ENCODE measurements at regions not wholly inside any gene's neighbourhood (a gene's known extent, or its start where the extent isn't known, plus 50 kb on each side); places are given as distances from the start of the nearest gene placed in this dataset.

DNA sequence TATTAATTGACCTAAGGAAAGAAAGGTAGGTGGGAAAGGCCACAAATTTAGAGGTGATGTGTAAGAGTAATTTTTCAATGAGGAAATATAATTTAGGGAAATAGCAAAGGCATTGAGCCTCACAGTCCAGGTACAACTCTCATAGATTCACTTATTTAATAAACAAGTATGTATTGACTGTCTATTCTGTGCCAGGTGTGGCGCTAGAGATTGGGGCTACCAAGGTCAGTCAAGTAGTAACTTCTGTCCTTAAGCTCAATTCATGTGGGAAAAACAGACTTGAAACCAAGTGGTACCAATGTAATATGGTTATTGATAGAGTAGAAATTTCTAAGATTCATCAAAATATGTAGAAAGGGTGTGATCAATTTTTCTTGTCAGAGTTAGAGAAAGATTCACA is 257.5 kb downstream of the C4orf33 start:
- TF ChIP-seq, protein P1, sequence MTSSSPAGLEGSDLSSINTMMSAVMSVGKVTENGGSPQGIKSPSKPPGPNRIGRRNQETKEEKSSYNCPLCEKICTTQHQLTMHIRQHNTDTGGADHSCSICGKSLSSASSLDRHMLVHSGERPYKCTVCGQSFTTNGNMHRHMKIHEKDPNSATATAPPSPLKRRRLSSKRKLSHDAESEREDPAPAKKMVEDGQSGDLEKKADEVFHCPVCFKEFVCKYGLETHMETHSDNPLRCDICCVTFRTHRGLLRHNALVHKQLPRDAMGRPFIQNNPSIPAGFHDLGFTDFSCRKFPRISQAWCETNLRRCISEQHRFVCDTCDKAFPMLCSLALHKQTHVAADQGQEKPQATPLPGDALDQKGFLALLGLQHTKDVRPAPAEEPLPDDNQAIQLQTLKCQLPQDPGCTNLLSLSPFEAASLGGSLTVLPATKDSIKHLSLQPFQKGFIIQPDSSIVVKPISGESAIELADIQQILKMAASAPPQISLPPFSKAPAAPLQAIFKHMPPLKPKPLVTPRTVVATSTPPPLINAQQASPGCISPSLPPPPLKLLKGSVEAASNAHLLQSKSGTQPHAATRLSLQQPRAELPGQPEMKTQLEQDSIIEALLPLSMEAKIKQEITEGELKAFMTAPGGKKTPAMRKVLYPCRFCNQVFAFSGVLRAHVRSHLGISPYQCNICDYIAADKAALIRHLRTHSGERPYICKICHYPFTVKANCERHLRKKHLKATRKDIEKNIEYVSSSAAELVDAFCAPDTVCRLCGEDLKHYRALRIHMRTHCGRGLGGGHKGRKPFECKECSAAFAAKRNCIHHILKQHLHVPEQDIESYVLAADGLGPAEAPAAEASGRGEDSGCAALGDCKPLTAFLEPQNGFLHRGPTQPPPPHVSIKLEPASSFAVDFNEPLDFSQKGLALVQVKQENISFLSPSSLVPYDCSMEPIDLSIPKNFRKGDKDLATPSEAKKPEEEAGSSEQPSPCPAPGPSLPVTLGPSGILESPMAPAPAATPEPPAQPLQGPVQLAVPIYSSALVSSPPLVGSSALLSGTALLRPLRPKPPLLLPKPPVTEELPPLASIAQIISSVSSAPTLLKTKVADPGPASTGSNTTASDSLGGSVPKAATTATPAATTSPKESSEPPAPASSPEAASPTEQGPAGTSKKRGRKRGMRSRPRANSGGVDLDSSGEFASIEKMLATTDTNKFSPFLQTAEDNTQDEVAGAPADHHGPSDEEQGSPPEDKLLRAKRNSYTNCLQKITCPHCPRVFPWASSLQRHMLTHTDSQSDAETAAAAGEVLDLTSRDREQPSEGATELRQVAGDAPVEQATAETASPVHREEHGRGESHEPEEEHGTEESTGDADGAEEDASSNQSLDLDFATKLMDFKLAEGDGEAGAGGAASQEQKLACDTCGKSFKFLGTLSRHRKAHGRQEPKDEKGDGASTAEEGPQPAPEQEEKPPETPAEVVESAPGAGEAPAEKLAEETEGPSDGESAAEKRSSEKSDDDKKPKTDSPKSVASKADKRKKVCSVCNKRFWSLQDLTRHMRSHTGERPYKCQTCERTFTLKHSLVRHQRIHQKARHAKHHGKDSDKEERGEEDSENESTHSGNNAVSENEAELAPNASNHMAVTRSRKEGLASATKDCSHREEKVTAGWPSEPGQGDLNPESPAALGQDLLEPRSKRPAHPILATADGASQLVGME (CRISPR knock-in tag; IDR thresholded peaks at IDR 0.05), result no peak
- no peak for TF ChIP-seq MXI1 (IDR thresholded peaks at IDR 0.05; ENCODE audit: low read depth, low read length)
- no peak for TF ChIP-seq POLR2A (conservative IDR thresholded peaks at IDR 0.05)
